ENCODE measurements at regions not wholly inside any gene's neighbourhood (a gene's known extent, or its start where the extent isn't known, plus 50 kb on each side); places are given as distances from the start of the nearest gene placed in this dataset.

GRCh38 chr4:181964731-181965130, 278.5 kb upstream of the TENM3 start:
- TF ChIP-seq EP300 (IDR thresholded peaks at IDR 0.05) (no peak), POLR2A (IDR thresholded peaks at IDR 0.05) (no peak), POLR2AphosphoS5 (IDR thresholded peaks at IDR 0.05) (no peak)
- TF ChIP-seq, protein P1, sequence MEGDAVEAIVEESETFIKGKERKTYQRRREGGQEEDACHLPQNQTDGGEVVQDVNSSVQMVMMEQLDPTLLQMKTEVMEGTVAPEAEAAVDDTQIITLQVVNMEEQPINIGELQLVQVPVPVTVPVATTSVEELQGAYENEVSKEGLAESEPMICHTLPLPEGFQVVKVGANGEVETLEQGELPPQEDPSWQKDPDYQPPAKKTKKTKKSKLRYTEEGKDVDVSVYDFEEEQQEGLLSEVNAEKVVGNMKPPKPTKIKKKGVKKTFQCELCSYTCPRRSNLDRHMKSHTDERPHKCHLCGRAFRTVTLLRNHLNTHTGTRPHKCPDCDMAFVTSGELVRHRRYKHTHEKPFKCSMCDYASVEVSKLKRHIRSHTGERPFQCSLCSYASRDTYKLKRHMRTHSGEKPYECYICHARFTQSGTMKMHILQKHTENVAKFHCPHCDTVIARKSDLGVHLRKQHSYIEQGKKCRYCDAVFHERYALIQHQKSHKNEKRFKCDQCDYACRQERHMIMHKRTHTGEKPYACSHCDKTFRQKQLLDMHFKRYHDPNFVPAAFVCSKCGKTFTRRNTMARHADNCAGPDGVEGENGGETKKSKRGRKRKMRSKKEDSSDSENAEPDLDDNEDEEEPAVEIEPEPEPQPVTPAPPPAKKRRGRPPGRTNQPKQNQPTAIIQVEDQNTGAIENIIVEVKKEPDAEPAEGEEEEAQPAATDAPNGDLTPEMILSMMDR (IDR thresholded peaks at IDR 0.05): no peak
